HG03025 (cell line): ENCODE measurements at regions not wholly inside any gene's neighbourhood (a gene's known extent, or its start where the extent isn't known, plus 50 kb on each side); places are given as distances from the start of the nearest gene placed in this dataset.
"Not testable (repeated sequence)": the region's sequence is repeated elsewhere in the genome, so short reads cannot be mapped to it uniquely, and the experiment has no call there.

Experiments used
- ATAC-seq: cut with Tn5 transposase; IDR thresholded peaks from one replicate; pipeline ENCODE4 v1.9.1; 2021; ENCODE audit warnings: mild to moderate bottlenecking, moderate library complexity; ENCODE audit not compliant: unreplicated experiment, low FRiP score

GRCh38 chr6:88459189-88459588 lies 293.0 kb upstream of the CNR1 start:
- no peak for ATAC-seq

GRCh38 chr6:88458662-88459061 lies 292.5 kb upstream of the CNR1 start:
- no peak for ATAC-seq

GRCh38 chr6:88456221-88456859 lies 290.2 kb upstream of the CNR1 start:
- ATAC-seq, result no peak

GRCh38 chr6:88455317-88455716 lies 289.2 kb upstream of the CNR1 start:
- ATAC-seq, result no peak

- ATAC-seq, result no peak
These were observed 288.5 kb upstream of the CNR1 start for GRCh38 chr6:88454658-88455057.

- ATAC-seq, result no peak
These were observed 283.6 kb upstream of the CNR1 start for GRCh38 chr6:88449770-88450169.

GRCh38 chr6:88445188-88445965 lies 279.2 kb upstream of the CNR1 start:
- ATAC-seq, result no peak

GRCh38 chr6:88443554-88443953 lies 277.4 kb upstream of the CNR1 start:
- no peak for ATAC-seq

GRCh38 chr6:88442737-88443136 lies 276.6 kb upstream of the CNR1 start:
- ATAC-seq, result no peak

- no peak for ATAC-seq
These were observed 275.2 kb upstream of the CNR1 start for GRCh38 chr6:88441346-88441745.

- ATAC-seq, result no peak
These were observed 261.9 kb upstream of the CNR1 start for GRCh38 chr6:88428068-88428467.

- ATAC-seq, result no peak
These were observed 259.9 kb upstream of the CNR1 start for GRCh38 chr6:88426005-88426404.

GRCh38 chr6:88422831-88423230 lies 256.7 kb upstream of the CNR1 start:
- ATAC-seq, result no peak

GRCh38 chr6:88420967-88421488 lies 254.9 kb upstream of the CNR1 start:
- not testable (repeated sequence) for ATAC-seq

- not testable (repeated sequence) for ATAC-seq
These were observed 253.0 kb upstream of the CNR1 start for GRCh38 chr6:88418921-88419810.

- ATAC-seq, result not testable (repeated sequence)
These were observed 251.2 kb upstream of the CNR1 start for GRCh38 chr6:88417361-88417760.

- ATAC-seq, result no peak
These were observed 247.3 kb upstream of the CNR1 start for GRCh38 chr6:88413459-88413858.

GRCh38 chr6:88408355-88408754 lies 242.2 kb upstream of the CNR1 start:
- ATAC-seq, result not testable (repeated sequence)

- not testable (repeated sequence) for ATAC-seq
These were observed 240.5 kb upstream of the CNR1 start for GRCh38 chr6:88406674-88407073.

GRCh38 chr6:88403486-88403885 lies 237.3 kb upstream of the CNR1 start:
- no peak for ATAC-seq

GRCh38 chr6:88402909-88403308 lies 236.8 kb upstream of the CNR1 start:
- no peak for ATAC-seq
